ENCODE measurements at regions not wholly inside any gene's neighbourhood (a gene's known extent, or its start where the extent isn't known, plus 50 kb on each side); places are given as distances from the start of the nearest gene placed in this dataset.

GRCh38 chr6:100130630-100131029 is 136.6 kb upstream of the MCHR2 start:
- H3K9me3 ChIP-seq (ENCODE audit: control insufficient read depth in 2 of 2, insufficient read depth in 1 of 2, low read length in 1 of 2), result no peaks in the 10 kb centered on the region
- no peaks in the 10 kb centered on the region for H3K27me3 ChIP-seq (ENCODE audit: control insufficient read depth in 2 of 2, insufficient read depth in 1 of 2, low read length in 1 of 2)
- H3K27ac ChIP-seq (ENCODE audit: low read depth in 1 of 2, low read length in 1 of 2), result no peak overlapping the region
- no peaks in the 10 kb centered on the region for H3K4me1 ChIP-seq (ENCODE audit: control insufficient read depth in 2 of 2, insufficient read depth in 2 of 2, low read length in 2 of 2)
- no peak overlapping the region for H3K4me3 ChIP-seq (ENCODE audit: low read length in 2 of 2)
- no peaks in the 10 kb centered on the region for H3K36me3 ChIP-seq (ENCODE audit: control insufficient read depth in 2 of 2, insufficient read depth in 2 of 2, low read length in 1 of 2)
- 96% methylated on average over 1 of the region's 1 CpG for WGBS
- DNase-seq (ENCODE audit: low read depth in 6 of 9, low spot score in 9 of 9), result no peak

GRCh38 chr6:100126790-100127484 is 132.9 kb upstream of the MCHR2 start:
- no peak for DNase-seq (ENCODE audit: low read depth in 6 of 9, low spot score in 9 of 9)
- Histone ChIP-seq H3K4me3 (ENCODE audit: low read length in 2 of 2) (no peak overlapping the region), H3K36me3 (ENCODE audit: control insufficient read depth in 2 of 2, insufficient read depth in 2 of 2, low read length in 1 of 2) (no peaks in the 10 kb centered on the region), H3K27me3 (ENCODE audit: control insufficient read depth in 2 of 2, insufficient read depth in 1 of 2, low read length in 1 of 2) (no peaks in the 10 kb centered on the region), H3K4me1 (ENCODE audit: control insufficient read depth in 2 of 2, insufficient read depth in 2 of 2, low read length in 2 of 2) (no peaks in the 10 kb centered on the region), H3K27ac (ENCODE audit: low read depth in 1 of 2, low read length in 1 of 2) (no peak overlapping the region), H3K9me3 (ENCODE audit: control insufficient read depth in 2 of 2, insufficient read depth in 1 of 2, low read length in 1 of 2) (no peaks in the 10 kb centered on the region)
- WGBS, result 63% methylated on average over 6 of the region's 6 CpGs

GRCh38 chr6:100121854-100122609 is 128.0 kb upstream of the MCHR2 start:
- 87% methylated on average over 2 of the region's 2 CpGs for WGBS
- H3K9me3 ChIP-seq (ENCODE audit: control insufficient read depth in 2 of 2, insufficient read depth in 1 of 2, low read length in 1 of 2), result no peaks in the 10 kb centered on the region
- H3K36me3 ChIP-seq (ENCODE audit: control insufficient read depth in 2 of 2, insufficient read depth in 2 of 2, low read length in 1 of 2), result no peaks in the 10 kb centered on the region
- H3K4me1 ChIP-seq (ENCODE audit: control insufficient read depth in 2 of 2, insufficient read depth in 2 of 2, low read length in 2 of 2), result no peaks in the 10 kb centered on the region
- H3K27me3 ChIP-seq (ENCODE audit: control insufficient read depth in 2 of 2, insufficient read depth in 1 of 2, low read length in 1 of 2), result no peaks in the 10 kb centered on the region
- no peak overlapping the region for H3K4me3 ChIP-seq (ENCODE audit: low read length in 2 of 2)
- DNase-seq (ENCODE audit: low read depth in 6 of 9, low spot score in 9 of 9), result no peak
- H3K27ac ChIP-seq (ENCODE audit: low read depth in 1 of 2, low read length in 1 of 2), result no peak overlapping the region

GRCh38 chr6:100119261-100119660 is 125.2 kb upstream of the MCHR2 start:
- H3K27ac ChIP-seq (ENCODE audit: low read depth in 1 of 2, low read length in 1 of 2), result no peak overlapping the region
- WGBS, result 75% methylated on average over 4 of the region's 4 CpGs
- DNase-seq (ENCODE audit: low read depth in 6 of 9, low spot score in 9 of 9), result no peak

GRCh38 chr6:100118301-100118700 is 124.3 kb upstream of the MCHR2 start:
- DNase-seq (ENCODE audit: low read depth in 6 of 9, low spot score in 9 of 9), result no peak
- Histone ChIP-seq H3K9me3 (ENCODE audit: control insufficient read depth in 2 of 2, insufficient read depth in 1 of 2, low read length in 1 of 2) (no peaks in the 10 kb centered on the region), H3K4me3 (ENCODE audit: low read length in 2 of 2) (no peak overlapping the region), H3K36me3 (ENCODE audit: control insufficient read depth in 2 of 2, insufficient read depth in 2 of 2, low read length in 1 of 2) (no peaks in the 10 kb centered on the region), H3K27ac (ENCODE audit: low read depth in 1 of 2, low read length in 1 of 2) (no peak overlapping the region), H3K4me1 (ENCODE audit: control insufficient read depth in 2 of 2, insufficient read depth in 2 of 2, low read length in 2 of 2) (no peaks in the 10 kb centered on the region), H3K27me3 (ENCODE audit: control insufficient read depth in 2 of 2, insufficient read depth in 1 of 2, low read length in 1 of 2) (no peaks in the 10 kb centered on the region)
- WGBS, result 95% methylated on average over 2 of the region's 2 CpGs

More at GRCh38 chr6:100119261-100119660, 125.2 kb upstream of the MCHR2 start:
- Histone ChIP-seq H3K36me3 (ENCODE audit: control insufficient read depth in 2 of 2, insufficient read depth in 2 of 2, low read length in 1 of 2) (no peaks in the 10 kb centered on the region), H3K4me3 (ENCODE audit: low read length in 2 of 2) (no peak overlapping the region), H3K27me3 (ENCODE audit: control insufficient read depth in 2 of 2, insufficient read depth in 1 of 2, low read length in 1 of 2) (no peaks in the 10 kb centered on the region), H3K4me1 (ENCODE audit: control insufficient read depth in 2 of 2, insufficient read depth in 2 of 2, low read length in 2 of 2) (no peaks in the 10 kb centered on the region), H3K9me3 (ENCODE audit: control insufficient read depth in 2 of 2, insufficient read depth in 1 of 2, low read length in 1 of 2) (no peaks in the 10 kb centered on the region)

GRCh38 chr6:100117680-100118079 is 123.7 kb upstream of the MCHR2 start:
- WGBS, result 91% methylated on average over 5 of the region's 5 CpGs
- Histone ChIP-seq H3K27ac (ENCODE audit: low read depth in 1 of 2, low read length in 1 of 2) (no peak overlapping the region), H3K36me3 (ENCODE audit: control insufficient read depth in 2 of 2, insufficient read depth in 2 of 2, low read length in 1 of 2) (no peaks in the 10 kb centered on the region), H3K9me3 (ENCODE audit: control insufficient read depth in 2 of 2, insufficient read depth in 1 of 2, low read length in 1 of 2) (no peaks in the 10 kb centered on the region), H3K4me3 (ENCODE audit: low read length in 2 of 2) (no peak overlapping the region), H3K4me1 (ENCODE audit: control insufficient read depth in 2 of 2, insufficient read depth in 2 of 2, low read length in 2 of 2) (no peaks in the 10 kb centered on the region), H3K27me3 (ENCODE audit: control insufficient read depth in 2 of 2, insufficient read depth in 1 of 2, low read length in 1 of 2) (no peaks in the 10 kb centered on the region)
- DNase-seq (ENCODE audit: low read depth in 6 of 9, low spot score in 9 of 9), result no peak

- no peak overlapping the region for H3K27ac ChIP-seq (ENCODE audit: low read depth in 1 of 2, low read length in 1 of 2)
- H3K36me3 ChIP-seq (ENCODE audit: control insufficient read depth in 2 of 2, insufficient read depth in 2 of 2, low read length in 1 of 2), result no peaks in the 10 kb centered on the region
- H3K27me3 ChIP-seq (ENCODE audit: control insufficient read depth in 2 of 2, insufficient read depth in 1 of 2, low read length in 1 of 2), result no peaks in the 10 kb centered on the region
- no peak overlapping the region for H3K4me3 ChIP-seq (ENCODE audit: low read length in 2 of 2)
- DNase-seq (ENCODE audit: low read depth in 6 of 9, low spot score in 9 of 9), result peak in 2 of 9 donors; percentile 22 to 41
- WGBS, result 42% methylated on average over 4 of the region's 4 CpGs
- no peaks in the 10 kb centered on the region for H3K9me3 ChIP-seq (ENCODE audit: control insufficient read depth in 2 of 2, insufficient read depth in 1 of 2, low read length in 1 of 2)
- no peaks in the 10 kb centered on the region for H3K4me1 ChIP-seq (ENCODE audit: control insufficient read depth in 2 of 2, insufficient read depth in 2 of 2, low read length in 2 of 2)
These were observed 122.6 kb upstream of the MCHR2 start for GRCh38 chr6:100116411-100117194.

- no peaks in the 10 kb centered on the region for H3K27me3 ChIP-seq (ENCODE audit: control insufficient read depth in 2 of 2, insufficient read depth in 1 of 2, low read length in 1 of 2)
- no peaks in the 10 kb centered on the region for H3K9me3 ChIP-seq (ENCODE audit: control insufficient read depth in 2 of 2, insufficient read depth in 1 of 2, low read length in 1 of 2)
- 91% methylated on average over 1 of the region's 1 CpG for WGBS
- no peak for DNase-seq (ENCODE audit: low read depth in 6 of 9, low spot score in 9 of 9)
- H3K27ac ChIP-seq (ENCODE audit: low read depth in 1 of 2, low read length in 1 of 2), result no peak overlapping the region
- H3K4me1 ChIP-seq (ENCODE audit: control insufficient read depth in 2 of 2, insufficient read depth in 2 of 2, low read length in 2 of 2), result no peaks in the 10 kb centered on the region
- H3K4me3 ChIP-seq (ENCODE audit: low read length in 2 of 2), result no peak overlapping the region
- H3K36me3 ChIP-seq (ENCODE audit: control insufficient read depth in 2 of 2, insufficient read depth in 2 of 2, low read length in 1 of 2), result no peaks in the 10 kb centered on the region
These were observed 121.5 kb upstream of the MCHR2 start for GRCh38 chr6:100115407-100116101.

Data from thymus (tissue), 11 donors.